Mesenchymal stem cell (in vitro differentiated cells and primary cell): ENCODE measurements at regions not wholly inside any gene's neighbourhood (a gene's known extent, or its start where the extent isn't known, plus 50 kb on each side); places are given as distances from the start of the nearest gene placed in this dataset.

Experiments
- DNase-seq: peaks from one replicate; pipeline ENCODE4 v3.0.0-alpha.2; 2013
- H2AFZ ChIP-seq: one replicate; pipeline ENCODE4 v1.6.1; 2013; ENCODE audit warnings: low read depth, mild to moderate bottlenecking, control low read depth, inconsistent platforms, low read length, moderate library complexity
- H2AK5ac ChIP-seq: 2 replicates; pipeline ENCODE4 v1.6.1; 2013; ENCODE audit warnings: low read length, moderate library complexity, mild to moderate bottlenecking, inconsistent platforms; ENCODE audit not compliant: severe bottlenecking
- H2BK120ac ChIP-seq: one replicate; pipeline ENCODE4 v1.6.1; 2013; ENCODE audit warnings: low read depth, mild to moderate bottlenecking, inconsistent platforms, low read length, moderate library complexity
- H2BK12ac ChIP-seq, 2 experiments: one replicate each; pipeline ENCODE4 v1.6.1; 2013; ENCODE audit warnings: inconsistent platforms in 2 of 2, low read length in 2 of 2, mild to moderate bottlenecking in 2 of 2, moderate library complexity in 2 of 2, control low read depth in 1 of 2
- H2BK15ac ChIP-seq: one replicate; pipeline ENCODE4 v1.6.1; 2013; ENCODE audit warnings: mild to moderate bottlenecking, low read depth, inconsistent platforms; ENCODE audit not compliant: poor library complexity, severe bottlenecking
- H2BK5ac ChIP-seq: 2 replicates; pipeline ENCODE4 v1.6.1; 2013; ENCODE audit warnings: low read depth, mild to moderate bottlenecking, low read length, control low read depth, inconsistent platforms; ENCODE audit not compliant: poor library complexity, severe bottlenecking
- H3K14ac ChIP-seq, 2 experiments: one replicate each; pipeline ENCODE4 v1.6.1; 2013; ENCODE audit warnings: inconsistent platforms in 2 of 2, low read length in 2 of 2, control low read depth in 1 of 2, mild to moderate bottlenecking in 1 of 2, moderate library complexity in 1 of 2
- H3K18ac ChIP-seq, 2 experiments: one replicate each; pipeline ENCODE4 v1.6.1; 2013; ENCODE audit warnings: inconsistent platforms in 2 of 2, low read length in 2 of 2, control low read depth in 1 of 2, low read depth in 1 of 2, mild to moderate bottlenecking in 1 of 2
- H3K23ac ChIP-seq, 2 experiments: one replicate each; pipeline ENCODE4 v1.6.1; 2013; ENCODE audit warnings: inconsistent platforms in 2 of 2, low read length in 2 of 2, mild to moderate bottlenecking in 2 of 2, moderate library complexity in 2 of 2, control low read depth in 1 of 2
- H3K27ac ChIP-seq: 2 replicates; pipeline ENCODE4 v1.5.1; 2013; ENCODE audit warnings: mild to moderate bottlenecking, moderate library complexity, low read length, control low read depth, inconsistent platforms; ENCODE audit not compliant: poor library complexity, severe bottlenecking
- H3K27me3 ChIP-seq, 2 experiments: 2 replicates each; pipeline versions ENCODE4 v1.6.1 to v1.7.0; 2013; ENCODE audit warnings: low read length in 2 of 2, mild to moderate bottlenecking in 2 of 2, moderate library complexity in 2 of 2, control low read depth in 1 of 2, inconsistent platforms in 1 of 2; ENCODE audit not compliant: control insufficient read depth in 1 of 2, insufficient read depth in 1 of 2
- H3K36me3 ChIP-seq, 2 experiments: 2 replicates each; pipeline versions ENCODE4 v1.6.1 to v1.7.0; 2013; ENCODE audit warnings: low read length in 2 of 2, control low read depth in 1 of 2, inconsistent platforms in 1 of 2, low read depth in 1 of 2, mild to moderate bottlenecking in 1 of 2; ENCODE audit not compliant: insufficient read depth in 2 of 2, control insufficient read depth in 1 of 2
- H3K4ac ChIP-seq, 2 experiments: one replicate each; pipeline ENCODE4 v1.6.1; 2013; ENCODE audit warnings: inconsistent platforms in 2 of 2, low read length in 2 of 2, mild to moderate bottlenecking in 2 of 2, moderate library complexity in 2 of 2, control low read depth in 1 of 2, low read depth in 1 of 2
- H3K4me1 ChIP-seq: 2 replicates; pipeline ENCODE4 v1.6.1; 2013; ENCODE audit warnings: low read depth, low read length, control low read depth; ENCODE audit not compliant: control insufficient read depth, insufficient read depth
- H3K4me2 ChIP-seq: 2 replicates; pipeline ENCODE4 v1.6.1; 2013; ENCODE audit warnings: low read length, mild to moderate bottlenecking, inconsistent platforms; ENCODE audit not compliant: poor library complexity, severe bottlenecking
- H3K4me3 ChIP-seq, 2 experiments: 2 replicates each; pipeline versions ENCODE4 v1.5.1 to v1.7.0; 2013; ENCODE audit warnings: low read length in 2 of 2, mild to moderate bottlenecking in 2 of 2, control low read depth in 1 of 2, low read depth in 1 of 2; ENCODE audit not compliant: insufficient read depth in 1 of 2
- H3K79me1 ChIP-seq: replicated peaks from 2 replicates; pipeline ENCODE4 v1.6.1; 2013; ENCODE audit warnings: mild to moderate bottlenecking, control low read depth, low read length, inconsistent platforms; ENCODE audit not compliant: poor library complexity, severe bottlenecking
- H3K9ac ChIP-seq: 2 replicates; pipeline ENCODE4 v1.7.0; 2013; ENCODE audit warnings: mild to moderate bottlenecking, low read length, moderate library complexity
- H3K9me3 ChIP-seq: 2 replicates; pipeline ENCODE4 v1.7.0; 2013; ENCODE audit warnings: mild to moderate bottlenecking, low read length; ENCODE audit not compliant: control insufficient read depth
- H4K8ac ChIP-seq: one replicate; pipeline ENCODE4 v1.6.1; 2013; ENCODE audit warnings: inconsistent platforms, mild to moderate bottlenecking, low read length, moderate library complexity
- H4K91ac ChIP-seq: one replicate; pipeline ENCODE4 v1.6.1; 2013; ENCODE audit warnings: mild to moderate bottlenecking, low read length, inconsistent platforms
- WGBS: methylation state at CpG from one replicate; pipeline ENCODE4 v1.1.7; 2013; ENCODE audit warnings: mixed read lengths; 5-methylcytosine and 5-hydroxymethylcytosine counted together

GRCh38 chr10:62899311-62899710 is 83.1 kb upstream of the EGR2 start:
- H3K18ac ChIP-seq, result no peak overlapping the region
- no peak overlapping the region for H4K91ac ChIP-seq
- H3K4ac ChIP-seq, result no peak overlapping the region
- H2BK12ac ChIP-seq, result no peak overlapping the region
- H2AK5ac ChIP-seq, result no peak overlapping the region
- H3K23ac ChIP-seq, result no peak overlapping the region
- WGBS, result 89% methylated on average over 3 of the region's 3 CpGs
- no peak overlapping the region for H4K8ac ChIP-seq
- H3K4me1 ChIP-seq, result no peaks in the 10 kb centered on the region
- H3K9ac ChIP-seq, result no peak overlapping the region
- no peaks in the 10 kb centered on the region for H3K27me3 ChIP-seq
- H2BK120ac ChIP-seq, result no peak overlapping the region
- no peak overlapping the region for H3K4me2 ChIP-seq
- H2BK15ac ChIP-seq, result no peak overlapping the region
- H2AFZ ChIP-seq, result no peak overlapping the region
- H3K27ac ChIP-seq, result no peak overlapping the region
- no peak overlapping the region for H3K14ac ChIP-seq
- no peaks in the 10 kb centered on the region for H3K9me3 ChIP-seq
- H3K4me3 ChIP-seq, result no peak overlapping the region
- no peaks in the 10 kb centered on the region for H3K36me3 ChIP-seq
- no peak for DNase-seq
- H2BK5ac ChIP-seq, result no peak overlapping the region
- H3K79me1 ChIP-seq, result no peaks in the 10 kb centered on the region

- DNase-seq, result no peak
- Histone ChIP-seq H3K27ac (no peak overlapping the region), H3K4me1 (no peaks in the 10 kb centered on the region), H2BK15ac (no peak overlapping the region), H3K9ac (no peak overlapping the region), H4K8ac (no peak overlapping the region), H2BK5ac (no peak overlapping the region), H3K18ac (no peak overlapping the region), H3K14ac (no peak overlapping the region), H3K4me3 (no peak overlapping the region), H2AFZ (no peak overlapping the region), H3K4ac (no peak overlapping the region), H3K79me1 (no peaks in the 10 kb centered on the region), H2BK120ac (no peak overlapping the region), H3K23ac (no peak overlapping the region), H2BK12ac (no peak overlapping the region), H3K4me2 (no peak overlapping the region), H3K27me3 (peaks cover 3 to 5% of the 10 kb centered on the region in 2 experiments), H3K36me3 (no peaks in the 10 kb centered on the region), H4K91ac (no peak overlapping the region), H3K9me3 (no peaks in the 10 kb centered on the region), H2AK5ac (no peak overlapping the region)
- 63% methylated on average over 3 of the region's 4 CpGs for WGBS
Measured at GRCh38 chr10:62895063-62895462, 78.9 kb upstream of the EGR2 start.

- Histone ChIP-seq H3K4me1 (no peaks in the 10 kb centered on the region), H3K27me3 (peaks cover 3 to 5% of the 10 kb centered on the region in 2 experiments), H3K14ac (no peak overlapping the region), H3K9me3 (no peaks in the 10 kb centered on the region), H3K23ac (no peak overlapping the region), H2BK12ac (no peak overlapping the region), H2BK120ac (no peak overlapping the region), H3K36me3 (no peaks in the 10 kb centered on the region), H2AK5ac (no peak overlapping the region), H3K9ac (no peak overlapping the region), H4K91ac (no peak overlapping the region), H3K4me3 (no peak overlapping the region), H3K4me2 (no peak overlapping the region), H3K4ac (no peak overlapping the region), H3K18ac (no peak overlapping the region), H3K27ac (no peak overlapping the region), H2BK5ac (no peak overlapping the region), H4K8ac (no peak overlapping the region), H3K79me1 (no peaks in the 10 kb centered on the region), H2BK15ac (no peak overlapping the region), H2AFZ (no peak overlapping the region)
- DNase-seq, result no peak
- WGBS, result 85% methylated on average over 3 of the region's 3 CpGs
Measured at GRCh38 chr10:62894156-62894555, 78.0 kb upstream of the EGR2 start.

DNA sequence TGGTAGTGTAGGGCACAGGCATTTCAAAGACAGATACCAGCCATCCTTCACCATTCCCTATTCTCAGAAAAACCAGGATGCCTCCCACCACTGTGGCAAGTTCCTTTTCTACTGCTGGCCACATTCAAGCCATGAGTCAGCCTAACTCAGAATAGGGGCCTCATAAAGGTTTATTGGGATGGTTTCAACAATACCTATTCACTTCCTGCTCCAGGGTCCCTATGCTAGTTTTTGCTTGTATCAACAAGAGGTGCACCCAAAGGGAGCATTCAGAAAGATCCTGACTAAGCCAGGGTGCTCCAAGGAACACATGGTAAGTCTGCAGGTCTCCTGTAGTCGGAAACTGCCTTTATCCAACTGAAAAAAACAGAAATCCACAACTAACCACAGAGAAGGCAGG is 76.9 kb upstream of the EGR2 start:
- H3K36me3 ChIP-seq, result no peaks in the 10 kb centered on the region
- H2AFZ ChIP-seq, result no peak overlapping the region
- H2BK15ac ChIP-seq, result no peak overlapping the region
- no peak overlapping the region for H3K4me2 ChIP-seq
- H2BK12ac ChIP-seq, result no peak overlapping the region
- H3K23ac ChIP-seq, result no peak overlapping the region
- H3K79me1 ChIP-seq, result no peaks in the 10 kb centered on the region
- H3K9ac ChIP-seq, result no peak overlapping the region
- peaks cover 1% of the 10 kb centered on the region for H3K4me1 ChIP-seq
- WGBS, result no CpG with 5 or more reads among the region's 1 CpG
- no peak overlapping the region for H4K91ac ChIP-seq
- H2AK5ac ChIP-seq, result no peak overlapping the region
- H2BK120ac ChIP-seq, result no peak overlapping the region
- no peak overlapping the region for H3K18ac ChIP-seq
- no peak overlapping the region for H3K4me3 ChIP-seq
- no peak overlapping the region for H3K14ac ChIP-seq
- no peaks in the 10 kb centered on the region for H3K9me3 ChIP-seq
- H3K4ac ChIP-seq, result no peak overlapping the region
- H2BK5ac ChIP-seq, result no peak overlapping the region
- no peak overlapping the region for H4K8ac ChIP-seq
- H3K27ac ChIP-seq, result no peak overlapping the region
- H3K27me3 ChIP-seq, result peaks cover 3 to 5% of the 10 kb centered on the region in 2 experiments
- DNase-seq, result no peak
